HG03457 (cell line): ENCODE measurements at regions not wholly inside any gene's neighbourhood (a gene's known extent, or its start where the extent isn't known, plus 50 kb on each side); places are given as distances from the start of the nearest gene placed in this dataset.

ENCODE experiments used
- ATAC-seq: cut with Tn5 transposase; IDR thresholded peaks from one replicate; pipeline ENCODE4 v1.9.1; 2021; ENCODE audit warnings: moderate number of reproducible peaks; ENCODE audit not compliant: unreplicated experiment

DNA sequence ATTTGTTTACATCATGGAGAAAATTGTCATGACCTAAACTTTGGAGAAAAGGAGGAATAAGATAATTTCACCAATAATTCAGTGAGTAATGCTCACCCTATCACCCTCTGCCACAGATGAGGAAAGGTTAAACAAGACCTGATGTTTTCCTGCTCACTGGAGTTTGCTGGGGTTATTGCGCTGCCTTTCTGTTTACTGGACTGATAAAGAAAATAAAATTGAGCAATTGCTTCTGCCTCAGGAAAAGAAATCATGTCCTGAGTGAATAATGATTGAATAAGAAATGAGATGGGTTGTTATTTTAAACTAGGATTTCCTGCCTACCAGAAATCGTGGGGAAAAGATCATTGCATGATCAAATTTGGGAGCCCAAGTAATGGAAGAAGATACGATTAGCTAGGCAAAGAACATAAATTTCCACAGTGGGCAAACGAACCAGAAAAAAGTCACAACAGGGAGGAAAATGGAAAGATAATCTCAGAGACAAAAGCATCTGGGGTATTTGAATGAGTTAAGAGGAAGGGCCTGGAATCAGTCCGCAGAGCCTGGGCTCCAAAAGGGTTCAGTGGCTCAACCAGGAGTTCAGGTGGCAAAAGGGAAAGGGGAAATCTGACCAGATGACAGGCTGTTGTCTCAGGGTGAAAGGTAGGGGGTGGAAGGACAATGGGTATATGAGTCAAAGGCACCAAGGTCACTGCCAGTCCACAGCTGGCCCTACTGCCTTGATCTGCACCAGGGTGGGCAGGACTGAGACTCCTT, 146.8 kb downstream of the FAM43A start:
- ATAC-seq: no peak

DNA sequence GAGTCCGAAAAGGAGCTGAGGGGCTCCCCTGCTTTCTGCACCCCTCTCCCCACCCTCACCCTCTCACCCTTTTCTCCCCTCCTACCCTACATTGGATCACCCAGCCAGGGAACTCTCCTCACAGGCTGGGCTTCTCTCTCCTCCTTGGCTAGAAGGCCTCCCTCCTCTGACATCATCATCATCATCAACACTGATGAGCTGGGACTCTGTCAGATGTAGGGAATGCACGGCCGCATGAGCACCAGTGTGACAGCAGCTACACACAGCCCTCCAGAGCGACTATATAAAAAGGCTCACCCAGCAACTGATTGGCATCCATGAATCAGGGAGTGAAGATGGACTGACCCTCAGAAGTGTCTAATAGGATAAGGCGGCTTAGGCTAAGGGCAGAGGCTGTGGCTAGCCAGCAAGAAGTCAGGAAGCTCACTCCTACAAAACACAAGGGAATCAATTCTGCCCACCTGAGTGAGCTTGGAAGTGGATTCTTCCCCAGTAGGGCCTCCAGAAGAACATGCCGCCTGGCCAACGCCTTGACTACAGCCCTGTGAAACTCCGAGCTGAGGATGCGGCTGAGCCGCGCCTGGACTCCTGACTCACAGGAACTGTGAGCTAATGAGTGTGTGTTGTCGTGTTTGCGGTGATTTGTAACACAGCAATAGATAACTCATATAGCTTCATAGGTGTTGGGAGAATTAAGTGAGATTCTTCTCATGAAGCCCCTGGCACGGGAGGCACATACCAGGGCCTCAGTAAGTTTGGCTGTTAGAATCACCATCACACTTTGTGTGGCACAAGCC, 147.6 kb downstream of the FAM43A start:
- ATAC-seq: no peak

DNA sequence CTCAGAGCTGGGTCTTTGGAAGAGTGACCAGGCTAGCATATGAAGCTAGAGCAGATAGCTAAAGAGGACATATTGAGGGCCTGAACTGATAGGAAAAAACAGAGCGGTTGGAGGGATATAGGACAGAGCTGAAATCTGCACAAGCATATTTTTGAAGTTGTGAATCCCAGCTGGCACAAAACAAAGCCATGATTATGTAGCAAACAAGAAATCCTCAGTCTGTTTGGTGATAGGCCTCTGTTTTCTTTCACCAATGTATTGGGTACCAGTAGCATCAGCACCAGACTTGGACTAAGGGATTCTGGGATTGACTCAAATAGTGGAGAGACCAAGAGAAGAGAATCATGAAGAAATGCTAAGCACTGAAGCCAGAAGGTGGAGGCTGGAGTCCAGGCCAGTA, 151.0 kb downstream of the FAM43A start:
- ATAC-seq: no peak

DNA sequence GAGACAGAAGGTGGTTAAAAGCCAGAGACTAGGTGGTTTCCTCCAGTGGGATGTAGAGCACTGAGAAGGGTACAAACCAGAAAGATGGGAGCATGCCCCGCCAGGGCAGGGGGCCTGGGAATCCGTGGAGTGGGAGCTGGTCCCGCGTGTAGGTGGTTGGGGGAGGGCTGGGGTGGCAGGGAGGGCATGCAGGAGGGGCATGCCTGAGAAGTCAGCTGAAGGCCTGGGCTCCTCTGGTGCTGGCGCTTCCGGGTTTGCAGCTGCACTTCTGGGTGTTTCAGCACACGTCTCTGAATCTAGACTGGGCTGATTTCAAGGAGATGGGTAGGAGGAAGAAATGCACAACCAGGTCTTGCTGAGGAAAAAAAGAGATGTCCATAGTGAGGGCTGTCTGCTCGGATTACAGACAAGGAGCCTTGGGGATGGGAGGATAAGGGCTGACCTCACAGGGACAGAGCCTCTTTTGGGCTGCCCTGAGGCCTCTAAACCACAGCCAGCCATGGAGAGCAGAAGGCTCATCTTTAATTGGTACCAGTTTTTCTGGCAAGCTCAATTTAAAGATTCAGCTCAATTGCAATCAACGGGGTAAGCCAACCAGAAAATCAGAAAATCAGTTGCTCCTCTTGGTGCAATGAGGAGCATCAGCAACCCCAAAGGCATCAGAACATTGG, 151.9 kb downstream of the FAM43A start:
- ATAC-seq: no peak

DNA sequence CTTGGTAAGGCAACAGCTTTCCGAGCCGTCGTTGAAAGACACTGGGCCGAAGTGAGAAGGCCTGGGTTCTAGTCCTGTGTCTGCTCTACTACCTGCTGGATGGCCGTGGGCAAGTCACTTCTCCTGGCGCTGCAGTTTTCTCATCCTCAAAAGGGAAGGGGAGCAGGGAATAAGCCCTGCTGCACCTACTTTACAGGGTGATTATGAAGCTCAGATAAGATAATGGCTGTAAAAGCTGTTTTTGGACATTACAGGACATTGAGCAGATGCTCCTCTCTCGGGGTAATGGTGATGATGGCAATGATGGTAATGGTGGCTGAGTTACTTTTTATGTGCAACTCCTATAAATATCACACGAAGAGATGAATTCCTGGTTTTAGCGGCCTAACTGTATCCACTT, 152.6 kb downstream of the FAM43A start:
- ATAC-seq: no peak

DNA sequence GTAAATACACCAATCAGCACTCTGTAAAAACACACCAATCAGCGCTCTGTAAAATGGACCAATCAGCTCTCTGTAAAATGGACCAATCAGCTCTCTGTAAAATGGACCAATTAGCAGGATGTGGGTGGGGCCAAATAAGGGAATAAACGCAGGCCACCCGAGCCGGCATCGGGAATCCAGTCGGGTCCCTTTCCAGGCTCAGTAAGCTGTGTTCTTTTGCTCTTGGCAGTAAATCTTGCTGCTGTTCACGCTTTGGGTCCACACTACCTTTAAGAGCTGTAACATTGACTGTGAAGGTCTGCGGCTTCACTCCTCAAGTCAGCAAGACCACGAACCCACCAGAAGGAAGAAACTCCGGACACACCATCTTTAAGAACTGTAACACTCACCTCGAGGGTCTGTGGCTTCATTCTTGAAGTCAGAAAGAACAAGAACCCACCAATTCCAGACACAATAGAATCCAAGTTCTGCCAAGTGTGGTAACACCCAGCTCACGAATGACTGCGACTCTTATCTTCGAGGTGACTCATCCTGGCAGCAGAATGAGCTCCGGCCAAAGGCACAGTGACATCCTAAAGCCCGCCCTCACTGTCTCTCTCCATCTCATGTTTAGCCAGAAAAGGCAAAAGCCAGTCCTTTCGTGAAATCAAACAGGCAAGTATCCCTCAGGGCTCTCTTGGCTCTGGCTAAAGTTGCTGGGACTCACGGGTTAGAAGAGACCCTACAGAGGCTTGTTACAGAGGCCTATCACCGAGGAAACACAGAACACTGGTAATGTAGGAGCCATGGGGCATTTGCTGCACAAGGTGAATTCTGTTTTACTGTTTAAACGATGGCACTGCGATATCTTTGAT, 155.2 kb downstream of the FAM43A start:
- no peak for ATAC-seq

DNA sequence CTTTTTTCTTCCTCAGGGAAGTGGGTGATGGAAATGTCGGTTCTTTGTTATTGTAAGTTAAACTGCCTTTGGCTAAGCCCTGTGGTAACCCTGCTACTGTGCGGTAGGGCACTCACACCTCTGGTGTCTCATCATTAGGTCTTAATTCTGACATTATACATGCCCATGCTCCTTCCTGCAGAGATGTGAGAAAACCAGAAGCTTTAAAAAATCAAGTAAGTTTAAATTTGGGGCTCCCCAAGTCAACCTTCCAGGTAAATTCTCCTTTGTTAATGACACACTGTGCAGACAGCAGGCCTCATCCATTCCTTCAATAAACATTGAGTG, 155.8 kb downstream of the FAM43A start:
- no peak for ATAC-seq

DNA sequence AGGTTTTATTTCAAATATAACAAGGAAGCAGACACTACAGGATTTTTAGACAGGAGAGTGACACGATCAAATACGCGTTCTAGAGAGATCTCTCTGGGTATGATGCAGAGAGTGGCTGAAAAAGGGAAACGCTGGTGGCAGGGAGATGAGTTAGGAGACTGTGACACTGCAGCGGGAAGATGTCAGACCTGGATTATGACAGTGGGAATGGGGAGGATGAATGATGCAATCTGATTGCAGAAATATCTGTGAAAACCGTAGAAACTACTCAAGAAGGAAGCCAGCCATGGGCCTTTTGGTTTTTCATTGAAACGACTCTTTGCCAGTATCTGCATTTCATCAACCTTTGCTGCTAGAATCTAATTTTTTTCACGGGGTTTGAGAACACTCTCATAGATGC, 157.9 kb downstream of the FAM43A start:
- ATAC-seq: no peak

DNA sequence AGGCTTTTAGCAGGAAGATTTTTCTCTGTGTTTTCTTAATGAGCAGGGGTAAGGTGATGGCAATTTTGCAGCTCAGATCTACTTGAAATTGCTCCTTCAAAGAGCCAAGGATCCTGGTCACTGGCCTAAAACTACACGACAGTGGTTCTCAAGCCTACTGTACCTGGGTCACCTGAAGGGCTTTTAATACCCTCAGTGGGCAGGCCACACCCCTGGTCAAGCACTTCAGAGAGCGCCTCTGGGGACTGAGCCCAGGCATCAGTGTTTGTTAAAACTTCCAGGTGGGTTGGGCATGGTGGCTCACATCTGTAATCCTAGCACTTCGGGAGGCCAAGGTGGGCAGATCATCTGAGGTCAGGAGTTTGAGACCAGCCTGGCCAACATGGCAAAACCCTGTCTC, 158.4 kb downstream of the FAM43A start:
- no peak for ATAC-seq

DNA sequence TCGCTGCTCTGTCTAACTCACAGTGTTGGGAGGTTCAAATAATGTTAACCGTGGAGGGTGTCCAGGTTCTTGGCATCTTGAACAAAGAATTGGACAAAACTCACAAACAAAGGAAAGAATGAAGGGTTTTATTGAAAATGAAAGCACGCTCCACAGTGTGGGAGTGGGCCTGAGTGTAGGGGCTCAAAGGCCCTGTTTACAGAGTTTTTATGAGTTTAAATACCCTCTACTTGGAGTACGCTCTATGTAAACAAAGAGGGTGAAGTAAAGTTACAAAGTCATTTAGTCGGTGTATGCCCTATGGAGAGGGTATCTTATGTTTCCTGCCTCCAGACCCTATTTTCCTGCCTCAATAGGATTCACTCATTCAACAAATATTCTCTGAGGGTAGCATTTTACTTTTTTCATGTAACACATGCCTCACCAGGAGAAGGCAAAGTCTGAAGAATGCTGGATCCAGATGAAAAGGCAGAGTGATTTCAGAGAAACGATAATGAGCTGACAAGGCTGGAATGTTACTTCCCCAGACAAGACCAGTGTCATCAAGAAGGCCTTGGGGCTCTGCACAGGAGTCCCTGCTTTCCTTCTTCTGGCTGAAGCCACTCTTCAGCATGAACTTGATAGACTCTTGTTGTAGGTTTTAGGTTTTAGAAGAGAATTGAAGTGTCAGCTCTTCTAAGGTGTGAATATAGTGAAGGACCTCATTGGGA, 163.6 kb downstream of the FAM43A start:
- no peak for ATAC-seq

DNA sequence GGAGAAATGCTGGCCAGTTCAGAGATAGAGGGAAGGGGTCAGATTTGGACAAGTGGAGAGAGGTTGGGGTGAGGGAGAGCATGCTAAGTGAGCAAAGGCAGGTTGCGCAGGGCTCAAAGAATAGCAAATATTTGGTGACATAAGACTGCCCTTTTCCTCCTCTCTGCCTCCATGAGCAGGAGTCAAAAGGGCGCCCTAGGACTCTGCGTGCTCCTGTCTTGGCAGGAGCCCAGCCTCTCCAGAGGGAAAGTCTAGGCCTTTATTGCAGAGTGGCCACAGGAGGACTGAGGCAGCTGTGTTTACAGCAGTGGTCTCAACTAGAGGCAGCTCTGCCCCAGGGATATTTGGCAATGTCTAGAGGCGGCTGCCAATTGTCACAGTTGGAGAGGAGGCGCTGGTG, 165.6 kb downstream of the FAM43A start:
- ATAC-seq: no peak

DNA sequence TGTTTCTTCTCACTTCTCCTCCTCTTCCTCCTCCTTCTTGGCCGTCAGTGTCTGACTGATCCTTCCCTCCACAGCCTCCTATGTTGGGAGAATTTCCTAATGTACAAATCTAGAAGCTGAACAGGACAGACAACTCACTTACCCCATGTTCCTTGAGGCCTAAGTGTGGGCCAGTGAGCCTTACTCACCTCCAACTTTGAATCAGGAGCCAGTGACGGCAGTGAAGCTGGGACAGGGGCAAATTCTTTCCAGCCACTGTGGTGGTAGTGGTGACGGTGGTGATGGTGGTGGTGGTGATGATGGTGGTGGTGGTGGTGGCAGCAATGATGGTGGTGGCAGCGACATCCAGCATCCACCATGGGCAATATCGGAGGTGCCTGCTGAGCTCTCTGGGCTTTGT, 166.3 kb downstream of the FAM43A start:
- ATAC-seq: no peak

DNA sequence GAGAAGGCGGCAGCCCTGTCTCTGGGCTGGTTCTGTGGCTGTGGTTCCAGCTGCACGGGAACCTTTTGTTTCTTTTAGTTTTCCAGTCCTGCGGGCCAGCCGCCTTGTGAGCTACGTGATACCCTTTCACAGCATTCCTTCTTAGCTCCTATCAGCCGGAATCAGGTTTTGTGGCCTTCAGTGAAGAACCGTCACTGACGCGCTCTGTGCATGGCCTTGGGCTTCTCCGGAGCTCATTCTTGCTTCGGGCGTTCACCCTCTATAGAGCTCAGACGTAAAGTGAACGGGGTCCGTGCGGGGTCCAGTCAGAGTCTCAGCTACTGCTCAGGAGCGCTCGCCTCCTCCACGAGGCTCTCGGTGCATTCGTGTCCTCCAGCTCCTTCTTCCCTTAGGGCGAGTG, 166.7 kb downstream of the FAM43A start:
- no peak for ATAC-seq

DNA sequence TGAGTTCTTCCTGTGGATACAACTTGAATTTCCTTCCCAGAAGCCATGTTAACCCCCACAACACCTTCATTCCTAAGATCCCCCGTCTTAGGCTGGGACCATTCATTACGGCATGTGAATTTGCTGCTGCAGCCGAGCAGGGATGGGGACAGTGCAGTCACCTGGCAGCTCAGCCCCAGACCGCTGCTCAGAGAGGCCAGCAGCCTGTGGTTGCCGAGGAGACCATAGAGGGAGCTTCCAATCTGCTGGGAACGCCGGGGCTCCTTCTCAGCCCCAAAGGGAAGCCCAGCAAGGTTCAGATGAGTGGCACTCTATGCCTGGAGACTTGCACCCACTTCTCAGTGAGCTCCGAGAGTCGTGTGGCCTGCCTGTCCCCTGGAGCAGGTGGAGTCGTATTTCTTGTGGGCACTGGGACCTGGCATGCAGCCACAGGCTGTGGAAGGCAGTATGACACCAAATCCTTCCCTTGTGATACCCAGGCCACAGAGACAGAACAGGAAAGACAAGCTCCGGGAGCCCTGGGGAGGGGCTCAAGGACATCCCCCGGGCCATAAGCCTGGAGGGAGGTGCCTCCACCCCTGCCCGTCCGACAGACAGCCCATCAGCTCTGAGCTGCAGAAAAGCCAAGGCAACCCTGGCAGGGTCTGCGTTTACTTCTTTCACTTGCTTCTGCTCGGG, 167.3 kb downstream of the FAM43A start:
- no peak for ATAC-seq

DNA sequence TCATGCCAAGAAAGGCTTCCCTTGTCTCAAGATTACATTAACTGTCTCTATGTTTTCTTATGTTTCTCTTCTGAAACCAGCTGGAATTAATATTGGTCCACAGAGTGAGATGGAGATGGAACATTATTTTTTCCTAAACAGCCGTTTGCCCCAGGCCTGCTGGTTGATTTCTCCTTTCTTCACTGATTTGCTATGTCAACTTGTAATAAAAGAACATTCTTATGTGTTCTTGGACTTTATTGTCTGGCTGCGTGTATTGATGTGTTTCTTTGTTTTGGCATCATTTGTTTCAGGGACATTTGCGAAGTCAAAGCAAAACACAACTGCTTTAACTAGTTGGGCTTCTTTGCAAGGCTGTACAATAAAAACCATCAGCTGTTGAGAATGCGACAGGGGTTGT, 168.5 kb downstream of the FAM43A start:
- ATAC-seq: no peak

DNA sequence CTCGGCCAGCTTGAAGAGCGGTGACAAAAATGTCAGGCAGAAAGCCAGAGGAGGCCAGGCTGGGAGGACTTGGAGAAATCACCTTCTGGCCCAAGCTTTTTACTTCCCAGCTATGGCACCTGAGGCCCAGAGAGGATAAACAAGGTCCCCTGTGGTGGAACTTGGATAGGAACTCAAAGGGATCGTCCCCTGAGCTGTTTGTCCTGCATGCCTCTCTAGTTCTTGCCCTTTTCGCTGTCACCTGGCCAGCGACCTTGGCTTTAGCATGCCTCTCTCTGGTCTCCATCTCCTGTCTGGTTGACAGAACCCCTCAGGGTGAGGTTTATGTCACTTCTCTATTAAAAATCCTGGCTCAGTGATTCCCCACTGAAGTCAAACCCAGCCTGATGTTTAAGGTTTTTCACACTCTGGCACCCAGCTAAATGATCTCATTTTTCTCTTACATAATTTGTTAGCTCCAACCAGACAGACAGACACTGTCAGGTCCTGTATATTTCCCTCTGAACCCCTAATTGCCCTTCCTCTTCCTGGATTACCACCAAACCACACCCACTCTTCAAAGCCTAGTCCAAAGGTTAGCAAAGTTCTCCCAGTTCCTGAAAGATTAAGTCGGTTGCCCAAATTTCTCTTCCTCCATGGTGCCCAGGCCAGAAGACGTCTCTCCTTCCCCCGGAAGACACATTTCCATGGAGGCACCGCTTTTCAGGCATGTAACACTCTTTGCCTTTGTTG, 169.1 kb downstream of the FAM43A start:
- no peak for ATAC-seq

DNA sequence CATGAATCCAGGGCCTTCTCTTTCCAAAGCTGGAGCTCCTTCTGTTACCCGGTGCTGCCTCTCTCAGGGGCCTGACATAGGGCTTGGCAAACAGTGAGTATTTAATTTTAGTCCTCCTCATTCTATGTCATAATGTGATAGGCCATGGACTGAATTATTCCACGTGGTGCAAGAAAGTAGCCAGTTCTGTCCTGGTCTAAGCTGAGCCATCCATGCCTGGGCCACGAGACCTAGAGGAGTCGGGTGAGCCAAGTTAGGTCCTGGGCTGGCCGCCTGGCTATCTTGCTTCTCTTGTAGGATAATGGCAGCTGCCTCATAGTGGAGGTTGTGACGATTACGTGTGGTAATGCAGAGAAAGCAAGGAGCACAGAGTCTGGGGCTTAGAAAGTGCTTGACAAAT, 170.6 kb downstream of the FAM43A start:
- ATAC-seq: no peak

DNA sequence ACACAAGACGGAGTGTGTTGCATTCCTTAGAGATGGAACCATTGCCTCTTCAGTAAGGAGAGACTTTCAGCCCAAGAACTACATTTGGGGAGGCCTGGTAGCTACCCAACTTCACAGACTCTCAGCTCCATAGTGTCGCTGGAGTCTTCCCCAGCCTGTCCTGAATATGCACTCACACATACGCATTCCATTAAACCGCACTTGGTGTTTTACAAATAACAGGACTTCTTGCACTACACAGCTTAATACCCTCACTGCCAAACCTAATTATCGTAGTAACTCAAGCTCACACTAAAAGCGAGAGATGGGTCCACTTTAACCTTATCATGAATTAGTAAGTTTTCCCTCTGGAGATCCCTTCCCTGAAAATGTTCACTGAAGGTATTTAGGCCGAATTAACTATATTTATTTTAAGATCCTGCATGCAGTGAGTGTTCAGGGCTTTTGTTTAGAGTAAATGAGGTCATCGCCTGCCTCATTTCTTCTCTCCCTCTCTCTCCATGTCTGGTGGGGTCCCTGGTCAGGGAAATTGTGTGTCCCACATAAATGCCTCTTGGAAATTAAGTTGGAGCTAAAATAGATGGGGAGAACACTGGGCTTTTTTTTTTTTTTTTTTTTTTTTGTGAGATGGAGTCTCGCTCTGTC, 171.9 kb downstream of the FAM43A start:
- no peak for ATAC-seq

DNA sequence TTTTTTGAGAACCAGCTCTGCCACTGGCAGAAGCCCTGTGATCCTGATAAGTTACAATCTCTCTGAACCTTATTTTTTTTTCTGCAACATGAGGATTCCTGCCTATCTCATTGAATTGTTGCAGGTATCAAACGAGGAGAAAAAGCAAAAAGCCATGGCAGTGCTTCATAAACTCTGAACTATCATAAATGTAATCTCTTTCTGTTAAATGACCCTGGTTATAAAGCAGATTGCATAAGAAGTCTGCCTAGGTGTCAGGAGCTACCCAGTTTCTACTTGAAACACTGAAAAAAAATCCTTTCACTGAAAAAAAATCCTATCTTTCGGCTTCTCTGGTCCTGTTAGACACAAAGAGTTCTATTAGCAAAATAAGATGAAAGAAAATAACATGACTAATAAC, 172.7 kb downstream of the FAM43A start:
- no peak for ATAC-seq
